Psoas muscle (tissue), 7 donors: ENCODE measurements at regions not wholly inside any gene's neighbourhood (a gene's known extent, or its start where the extent isn't known, plus 50 kb on each side); places are given as distances from the start of the nearest gene placed in this dataset.

Experiments used
- ATAC-seq, 4 donors: fragments of 200-7000 bp; cut with Tn5 transposase; one replicate each; pipeline ENCODE4 v1.9.1; 2020; ENCODE audit warnings: moderate library complexity in 3 of 4, mild to moderate bottlenecking in 2 of 4
- DNase-seq, 2 donors: peaks; one replicate each; pipeline ENCODE4 v3.0.0-alpha.2; 2020
- H3K27ac ChIP-seq: fragments of 200-600 bp; one replicate; pipeline ENCODE4 v1.8.0; 2022
- H3K27me3 ChIP-seq, 3 donors: fragments of 200-600 bp in 1 of 3; one replicate each; pipeline versions ENCODE4 v1.6.1 to v1.8.0; 2013 to 2022; ENCODE audit warnings: low read length in 2 of 3, mild to moderate bottlenecking in 2 of 3, moderate library complexity in 1 of 3; ENCODE audit not compliant: insufficient read depth in 3 of 3
- H3K36me3 ChIP-seq, 2 donors: fragments of 200-600 bp in 1 of 2; one replicate each; pipeline versions ENCODE4 v1.6.1 to v1.8.0; 2013 to 2022; ENCODE audit warnings: low read depth in 1 of 2, mild to moderate bottlenecking in 1 of 2, moderate library complexity in 1 of 2; ENCODE audit not compliant: insufficient read depth in 1 of 2
- H3K4me1 ChIP-seq: fragments of 200-600 bp; one replicate; pipeline ENCODE4 v1.8.0; 2022
- H3K4me3 ChIP-seq: fragments of 200-600 bp; one replicate; pipeline ENCODE4 v1.8.0; 2022; ENCODE audit warnings: mild to moderate bottlenecking
- H3K9me3 ChIP-seq: fragments of 200-600 bp; one replicate; pipeline ENCODE4 v1.8.0; 2022
- WGBS, 3 donors: extraction: QIAGEN DNeasy Blood & Tissue Kit; methylation state at CpG; one replicate each; pipeline versions ENCODE4 v1.1.6 to v1.1.7; 2013; 5-methylcytosine and 5-hydroxymethylcytosine counted together
- intact Hi-C, 2 donors: fragments of 100-400 bp; cut with DNase I; formaldehyde crosslinking; loops; one replicate each; pipeline versions ENCODE4 v1.11.0 to v1.14.2; 2022
- TF ChIP-seq, protein P1 (sequence below): fragments of 200-600 bp; IDR thresholded peaks from one replicate; pipeline ENCODE4 v1.8.0; 2022; ENCODE audit warnings: antibody characterized with exemption
- donor health status: healthy with polysubstance abuse.
- donor health status: DM: no; HTN: no; CAD: no; lungs with moderate emphysema.
- donor health status: Bipolar disorder and iron deficiency.
- donor health status: healthy.
- donor health status: DM: yes; HTN: yes; CAD: no.
- donor health status: DM: no; HTN: no; CAD: no.
- donor health status: DM: yes; HTN: yes; CAD: no.

DNA sequence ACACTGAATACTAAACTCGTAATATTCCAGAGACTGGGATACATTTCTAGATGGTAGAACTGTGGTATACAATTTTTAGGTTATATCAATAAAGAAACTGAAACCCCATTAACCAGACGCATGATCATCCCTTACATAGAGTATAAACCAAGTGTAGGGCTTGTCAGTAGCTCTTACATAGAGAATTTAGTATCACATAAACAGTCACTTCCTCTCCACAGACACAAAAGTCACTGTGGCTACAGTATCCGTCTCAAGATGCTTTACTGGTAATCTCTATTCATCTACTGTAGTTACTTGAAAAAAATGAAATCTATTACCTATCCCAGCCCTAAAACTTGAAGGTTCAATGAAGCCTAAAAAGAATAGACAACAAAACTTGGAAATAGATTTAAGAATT lies 252.3 kb upstream of the TMPRSS15 start:
- Histone ChIP-seq H3K9me3 (peaks cover 5% of the 10 kb centered on the region), H3K27me3 (no peaks in the 10 kb centered on the region), H3K36me3 (no peaks in the 10 kb centered on the region), H3K27ac (no peak overlapping the region), H3K4me3 (no peak overlapping the region), H3K4me1 (no peaks in the 10 kb centered on the region)
- WGBS, 3 donors: 65 to 69% (median 66%) methylated on average over 3 of the region's 3 CpGs
- intact Hi-C loops: no loop called here
- ATAC-seq (no peak), DNase-seq (no peak)
- TF ChIP-seq, protein P1, sequence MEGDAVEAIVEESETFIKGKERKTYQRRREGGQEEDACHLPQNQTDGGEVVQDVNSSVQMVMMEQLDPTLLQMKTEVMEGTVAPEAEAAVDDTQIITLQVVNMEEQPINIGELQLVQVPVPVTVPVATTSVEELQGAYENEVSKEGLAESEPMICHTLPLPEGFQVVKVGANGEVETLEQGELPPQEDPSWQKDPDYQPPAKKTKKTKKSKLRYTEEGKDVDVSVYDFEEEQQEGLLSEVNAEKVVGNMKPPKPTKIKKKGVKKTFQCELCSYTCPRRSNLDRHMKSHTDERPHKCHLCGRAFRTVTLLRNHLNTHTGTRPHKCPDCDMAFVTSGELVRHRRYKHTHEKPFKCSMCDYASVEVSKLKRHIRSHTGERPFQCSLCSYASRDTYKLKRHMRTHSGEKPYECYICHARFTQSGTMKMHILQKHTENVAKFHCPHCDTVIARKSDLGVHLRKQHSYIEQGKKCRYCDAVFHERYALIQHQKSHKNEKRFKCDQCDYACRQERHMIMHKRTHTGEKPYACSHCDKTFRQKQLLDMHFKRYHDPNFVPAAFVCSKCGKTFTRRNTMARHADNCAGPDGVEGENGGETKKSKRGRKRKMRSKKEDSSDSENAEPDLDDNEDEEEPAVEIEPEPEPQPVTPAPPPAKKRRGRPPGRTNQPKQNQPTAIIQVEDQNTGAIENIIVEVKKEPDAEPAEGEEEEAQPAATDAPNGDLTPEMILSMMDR: no peak

DNA sequence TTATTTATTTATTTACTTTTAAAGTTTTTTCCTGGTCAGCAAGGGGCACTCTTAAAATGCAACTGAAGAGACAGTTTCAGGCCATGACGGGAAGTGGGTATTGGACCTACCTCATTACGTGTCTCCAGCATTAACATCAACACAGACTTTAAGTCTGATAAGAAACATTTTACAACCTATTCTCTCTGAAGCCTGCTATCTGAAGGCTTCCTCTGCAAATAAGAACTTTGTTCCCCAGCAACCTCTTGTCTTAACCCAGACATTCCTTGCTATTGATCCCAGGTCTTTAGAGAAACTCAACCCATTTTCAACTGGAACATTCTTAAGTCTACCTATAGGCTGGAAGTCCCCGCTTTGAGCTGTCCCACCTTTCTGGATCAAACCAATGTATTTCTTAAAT lies 258.3 kb upstream of the TMPRSS15 start:
- intact Hi-C loops: no loop called here
- no peaks in the 10 kb centered on the region for H3K4me1 ChIP-seq
- no peak overlapping the region for H3K27ac ChIP-seq
- WGBS, 3 donors: 87 to 89% (median 88%) methylated on average over 3 of the region's 3 CpGs
- ATAC-seq (no peak), DNase-seq (no peak)
- no peak overlapping the region for H3K4me3 ChIP-seq
- no peaks in the 10 kb centered on the region for H3K36me3 ChIP-seq
- H3K9me3 ChIP-seq: no peaks in the 10 kb centered on the region
- H3K27me3 ChIP-seq: no peaks in the 10 kb centered on the region
- TF ChIP-seq, protein P1: no peak

DNA sequence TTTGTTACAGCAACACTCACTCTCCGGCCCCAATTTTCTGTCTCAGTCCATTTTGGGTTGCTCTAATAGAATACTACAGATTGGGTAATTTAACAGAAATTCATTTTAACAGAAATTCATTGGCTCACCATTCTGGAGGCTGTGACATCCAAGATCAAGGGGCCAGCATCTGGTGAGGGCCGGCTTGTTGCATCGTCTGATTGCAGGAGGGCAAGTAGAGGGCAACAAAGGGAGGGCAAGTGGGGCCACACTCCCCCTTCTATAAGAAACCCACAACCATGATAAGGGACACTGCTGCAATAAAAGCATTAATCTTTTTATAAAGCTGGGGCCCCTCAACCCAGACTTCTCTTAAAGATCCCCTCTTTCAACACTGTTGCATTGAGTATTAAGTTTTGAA lies 260.1 kb upstream of the TMPRSS15 start:
- Histone ChIP-seq H3K27me3 (no peaks in the 10 kb centered on the region), H3K4me1 (no peaks in the 10 kb centered on the region), H3K36me3 (no peaks in the 10 kb centered on the region), H3K27ac (no peak overlapping the region), H3K4me3 (no peak overlapping the region), H3K9me3 (no peaks in the 10 kb centered on the region)
- TF ChIP-seq, protein P1: no peak
- no peak for DNase-seq
- intact Hi-C loops: no loop called here
- no peak for ATAC-seq
- 70 to 78% (median 77%) methylated on average over 3 of the region's 3 CpGs for WGBS, 3 donors

DNA sequence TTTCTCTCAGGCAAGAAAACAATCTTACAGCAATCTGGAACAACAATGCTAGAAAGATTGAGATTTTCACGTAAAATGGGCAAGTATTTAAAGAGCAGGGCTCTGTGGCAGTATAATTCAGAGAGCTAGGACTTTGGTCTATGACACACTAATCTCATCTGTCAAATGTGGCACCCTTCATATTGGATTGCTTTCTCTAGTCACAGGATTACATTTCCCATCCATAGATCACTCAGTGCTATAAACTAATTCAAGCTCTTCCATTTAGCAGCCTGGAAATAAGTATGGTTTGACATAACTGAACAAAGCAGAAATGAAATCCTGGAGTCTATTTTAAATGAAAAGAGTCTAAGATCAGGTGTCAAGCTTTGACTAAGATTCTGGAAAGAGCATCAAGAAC lies 263.1 kb upstream of the TMPRSS15 start:
- Histone ChIP-seq H3K4me3 (no peak overlapping the region), H3K36me3 (no peaks in the 10 kb centered on the region), H3K27ac (no peak overlapping the region), H3K27me3 (no peaks in the 10 kb centered on the region), H3K4me1 (no peaks in the 10 kb centered on the region), H3K9me3 (peaks cover 2% of the 10 kb centered on the region)
- ATAC-seq: no peak
- no peak for DNase-seq
- intact Hi-C loops: no loop called here
- WGBS, 3 donors: 83 to 93% (median 84%) methylated on average over 1 of the region's 1 CpG
- TF ChIP-seq, protein P1: no peak

DNA sequence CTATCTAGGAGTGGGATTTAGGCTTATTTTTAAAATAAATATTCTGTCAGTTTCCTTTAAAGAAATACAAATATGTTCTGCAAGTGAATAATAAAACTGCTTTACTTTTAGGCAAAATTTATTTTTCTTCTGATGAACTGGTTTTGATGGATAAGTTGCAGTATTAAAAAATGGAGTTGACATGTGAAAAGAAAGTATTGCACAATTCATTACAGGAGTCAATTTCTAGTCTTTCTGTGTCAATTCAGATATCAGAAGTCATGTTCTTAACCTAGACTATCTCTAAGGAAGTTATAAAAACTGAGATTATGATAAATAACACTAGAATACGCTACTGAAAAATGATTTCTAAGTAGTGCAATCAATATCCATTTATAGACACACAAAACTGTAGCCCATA lies 270.2 kb upstream of the TMPRSS15 start:
- WGBS, 3 donors: 86 to 93% (median 93%) methylated on average over 1 of the region's 1 CpG
- Histone ChIP-seq H3K9me3 (peaks cover 3% of the 10 kb centered on the region), H3K27me3 (no peaks in the 10 kb centered on the region), H3K4me3 (no peak overlapping the region), H3K4me1 (no peaks in the 10 kb centered on the region), H3K36me3 (no peaks in the 10 kb centered on the region), H3K27ac (no peak overlapping the region)
- TF ChIP-seq, protein P1: no peak
- DNase-seq: no peak
- intact Hi-C loops: no loop called here
- ATAC-seq: no peak
